Fibroblast of lung (primary cell): ENCODE measurements at regions not wholly inside any gene's neighbourhood (a gene's known extent, or its start where the extent isn't known, plus 50 kb on each side); places are given as distances from the start of the nearest gene placed in this dataset.

Experiments used
- DNase-seq, 2 donors: peaks; one replicate each; pipeline versions ENCODE4 v3.0.0 to v3.0.0-alpha.2; 2010; ENCODE audit warnings: low read depth in 2 of 2
- H2AFZ ChIP-seq: 2 replicates; pipeline ENCODE4 v1.5.1; 2012; ENCODE audit warnings: low read length, control low read depth, inconsistent platforms
- H3K27ac ChIP-seq: 2 replicates; pipeline ENCODE4 v1.5.1; 2011; ENCODE audit warnings: low read length, control low read depth; ENCODE audit not compliant: insufficient read depth
- H3K27me3 ChIP-seq: 2 replicates; pipeline ENCODE4 v1.5.1; 2011; ENCODE audit warnings: mild to moderate bottlenecking, low read length; ENCODE audit not compliant: control insufficient read depth, insufficient read depth
- H3K36me3 ChIP-seq: 2 replicates; pipeline ENCODE4 v1.5.1; 2011; ENCODE audit warnings: low read length; ENCODE audit not compliant: control insufficient read depth, insufficient read depth
- H3K4me1 ChIP-seq: 2 replicates; pipeline ENCODE4 v1.5.1; 2011; ENCODE audit warnings: low read length; ENCODE audit not compliant: control insufficient read depth, insufficient read depth; ENCODE audit errors: extremely low read depth
- H3K4me2 ChIP-seq: 2 replicates; pipeline ENCODE4 v1.5.1; 2011; ENCODE audit warnings: low read length, control low read depth; ENCODE audit not compliant: insufficient read depth; ENCODE audit errors: extremely low read depth
- H3K4me3 ChIP-seq, 4 experiments: fragments of 200-600 bp in 1 of 4; sonication (generic) in 1 of 4; replicated peaks in 1 of 4; 2 replicates each; pipeline ENCODE4 v1.5.1; 2011 to 2016; ENCODE audit warnings: low read length in 4 of 4, low read depth in 3 of 4, mild to moderate bottlenecking in 3 of 4, control low read depth in 2 of 4, inconsistent platforms in 1 of 4, mixed read lengths in 1 of 4; ENCODE audit not compliant: insufficient read depth in 1 of 4; ENCODE audit errors: control extremely low read depth in 1 of 4
- H3K79me2 ChIP-seq: 2 replicates; pipeline ENCODE4 v1.5.1; 2012; ENCODE audit warnings: mild to moderate bottlenecking, low read length, inconsistent platforms; ENCODE audit not compliant: control insufficient read depth, insufficient read depth
- H3K9ac ChIP-seq: 2 replicates; pipeline ENCODE4 v1.5.1; 2011; ENCODE audit warnings: mild to moderate bottlenecking, low read length, control low read depth; ENCODE audit not compliant: insufficient read depth
- H3K9me3 ChIP-seq: 2 replicates; pipeline ENCODE4 v1.5.1; 2012; ENCODE audit warnings: low read depth, low read length; ENCODE audit not compliant: control insufficient read depth, insufficient read depth
- H4K20me1 ChIP-seq: 2 replicates; pipeline ENCODE4 v1.5.1; 2011; ENCODE audit warnings: low read length; ENCODE audit not compliant: control insufficient read depth, insufficient read depth; ENCODE audit errors: extremely low read depth
- EZH2 ChIP-seq: IDR thresholded peaks from 2 replicates; pipeline ENCODE4 v1.5.1; 2012; ENCODE audit warnings: low read length, control low read depth, mild to moderate bottlenecking; ENCODE audit errors: missing control alignments
- TF ChIP-seq, protein P1 (sequence below), 2 donors: IDR thresholded peaks in 1 of 2; conservative IDR thresholded peaks in 1 of 2; 1 replicate in 1 of 2; 2 replicates in 1 of 2; pipeline ENCODE4 v1.5.1; 2011 to 2012; ENCODE audit warnings: low read length in 2 of 2, control low read depth in 1 of 2, inconsistent platforms in 1 of 2, low read depth in 1 of 2, mild to moderate bottlenecking in 1 of 2

DNA sequence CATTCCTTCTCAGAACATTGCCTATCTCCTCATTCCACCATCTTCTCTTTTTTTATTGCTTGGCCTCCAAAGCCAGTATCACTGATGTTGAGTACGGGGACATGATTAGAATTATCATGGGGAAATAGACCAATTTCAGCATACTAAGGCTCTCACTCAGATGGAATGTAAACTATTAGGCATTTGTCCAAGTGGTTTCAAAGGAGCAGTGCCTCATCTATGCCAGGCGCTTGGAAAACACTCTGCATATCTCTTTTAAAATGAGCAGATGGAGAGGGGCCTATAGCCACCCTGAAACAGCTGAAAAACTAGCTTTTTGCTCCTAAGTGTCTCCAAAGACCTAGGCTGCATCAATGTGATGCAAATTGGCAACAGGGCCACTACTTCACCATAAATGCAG is 150.8 kb upstream of the DIPK2B start:
- H4K20me1 ChIP-seq: no peaks in the 10 kb centered on the region
- peak; percentile 73 to 81 for DNase-seq
- H3K9me3 ChIP-seq: no peaks in the 10 kb centered on the region
- no peak overlapping the region for H2AFZ ChIP-seq
- no peaks in the 10 kb centered on the region for H3K36me3 ChIP-seq
- H3K27ac ChIP-seq: no peak overlapping the region
- no peak overlapping the region for H3K4me2 ChIP-seq
- H3K4me3 ChIP-seq: no peak overlapping the region
- no peaks in the 10 kb centered on the region for H3K79me2 ChIP-seq
- no peak overlapping the region for H3K9ac ChIP-seq
- H3K27me3 ChIP-seq: no peaks in the 10 kb centered on the region
- TF ChIP-seq, protein P1, sequence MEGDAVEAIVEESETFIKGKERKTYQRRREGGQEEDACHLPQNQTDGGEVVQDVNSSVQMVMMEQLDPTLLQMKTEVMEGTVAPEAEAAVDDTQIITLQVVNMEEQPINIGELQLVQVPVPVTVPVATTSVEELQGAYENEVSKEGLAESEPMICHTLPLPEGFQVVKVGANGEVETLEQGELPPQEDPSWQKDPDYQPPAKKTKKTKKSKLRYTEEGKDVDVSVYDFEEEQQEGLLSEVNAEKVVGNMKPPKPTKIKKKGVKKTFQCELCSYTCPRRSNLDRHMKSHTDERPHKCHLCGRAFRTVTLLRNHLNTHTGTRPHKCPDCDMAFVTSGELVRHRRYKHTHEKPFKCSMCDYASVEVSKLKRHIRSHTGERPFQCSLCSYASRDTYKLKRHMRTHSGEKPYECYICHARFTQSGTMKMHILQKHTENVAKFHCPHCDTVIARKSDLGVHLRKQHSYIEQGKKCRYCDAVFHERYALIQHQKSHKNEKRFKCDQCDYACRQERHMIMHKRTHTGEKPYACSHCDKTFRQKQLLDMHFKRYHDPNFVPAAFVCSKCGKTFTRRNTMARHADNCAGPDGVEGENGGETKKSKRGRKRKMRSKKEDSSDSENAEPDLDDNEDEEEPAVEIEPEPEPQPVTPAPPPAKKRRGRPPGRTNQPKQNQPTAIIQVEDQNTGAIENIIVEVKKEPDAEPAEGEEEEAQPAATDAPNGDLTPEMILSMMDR (conservative IDR thresholded peaks at IDR 0.05 in 1 of 2, IDR thresholded peaks at IDR 0.05 in 1 of 2; ENCODE audit: low read depth in 1 of 2, low read length in 2 of 2): no peak
- TF ChIP-seq EZH2: no peak
- peaks cover 7% of the 10 kb centered on the region for H3K4me1 ChIP-seq

DNA sequence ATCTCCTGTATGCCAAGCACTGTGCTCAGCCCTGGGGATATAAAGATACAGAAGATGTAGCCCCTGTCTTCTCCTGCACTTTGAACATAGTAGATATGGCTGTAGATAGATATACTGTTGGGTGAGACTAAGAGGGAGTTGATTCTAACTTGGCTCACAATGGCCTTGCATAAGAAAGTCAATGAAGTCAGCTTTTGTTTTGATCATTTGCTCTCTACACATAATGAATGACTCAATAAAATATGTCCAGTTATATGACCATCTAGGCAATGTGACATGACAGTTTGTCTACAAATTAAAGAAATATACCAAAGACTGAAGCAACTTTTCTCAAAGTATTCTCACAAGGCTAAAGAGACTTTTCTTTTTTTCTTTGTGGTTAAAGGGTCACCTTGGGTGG is 147.6 kb upstream of the DIPK2B start:
- Histone ChIP-seq H3K79me2 (no peaks in the 10 kb centered on the region), H3K9me3 (no peaks in the 10 kb centered on the region), H3K4me2 (no peak overlapping the region), H3K4me1 (peaks cover 8% of the 10 kb centered on the region), H3K27me3 (no peaks in the 10 kb centered on the region), H4K20me1 (no peaks in the 10 kb centered on the region), H3K9ac (no peak overlapping the region), H2AFZ (no peak overlapping the region), H3K27ac (peak overlapping the region; percentile 48), H3K4me3 (no peak overlapping the region), H3K36me3 (no peaks in the 10 kb centered on the region)
- peak in 1 of 2 donors; percentile 6 for DNase-seq
- TF ChIP-seq EZH2: no peak

DNA sequence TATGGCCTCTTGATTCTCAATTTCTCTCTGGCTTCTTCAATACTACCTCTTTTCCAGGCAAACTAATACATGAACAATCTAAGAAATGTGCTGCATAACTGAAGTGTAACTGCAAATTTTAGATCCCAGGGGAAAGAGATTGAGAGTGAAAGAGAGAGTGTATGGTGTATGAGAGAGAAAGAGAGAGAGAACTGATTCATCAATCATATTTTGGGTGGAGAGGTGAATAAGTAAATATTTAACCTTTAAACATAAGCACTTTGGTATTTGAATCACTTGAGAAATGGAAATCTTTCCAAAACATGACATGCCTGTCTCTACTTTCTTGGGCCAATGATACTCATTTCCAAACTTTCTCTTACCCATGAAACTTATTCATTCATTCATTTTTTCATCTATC is 147.2 kb upstream of the DIPK2B start:
- Histone ChIP-seq H3K4me1 (peaks cover 8% of the 10 kb centered on the region), H3K27ac (peak overlapping the region; percentile 48), H2AFZ (no peak overlapping the region), H3K36me3 (no peaks in the 10 kb centered on the region), H3K27me3 (no peaks in the 10 kb centered on the region), H3K4me3 (no peak overlapping the region), H3K79me2 (no peaks in the 10 kb centered on the region), H3K4me2 (no peak overlapping the region), H4K20me1 (no peaks in the 10 kb centered on the region), H3K9ac (no peak overlapping the region), H3K9me3 (no peaks in the 10 kb centered on the region)
- TF ChIP-seq EZH2: no peak
- peak in 1 of 2 donors; percentile 66 for DNase-seq

DNA sequence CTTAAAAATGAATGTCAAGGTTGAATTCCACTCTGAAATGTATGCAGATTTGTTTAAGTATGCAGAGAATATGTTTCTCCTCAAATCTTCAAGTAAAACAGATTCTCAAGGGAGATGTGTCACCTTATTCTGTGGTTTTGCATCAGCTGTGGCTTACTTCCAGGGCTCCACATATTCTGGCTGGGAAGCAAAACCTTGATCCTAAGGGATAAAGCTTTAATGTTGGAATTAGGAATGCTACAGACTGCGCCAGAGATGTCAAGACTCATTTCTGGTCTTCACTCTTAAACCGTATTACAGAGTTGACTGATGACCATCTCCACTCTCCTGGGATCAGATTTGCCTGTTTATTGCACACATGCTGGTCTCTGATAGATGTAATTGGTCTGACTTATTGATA is 143.9 kb upstream of the DIPK2B start:
- H4K20me1 ChIP-seq: no peaks in the 10 kb centered on the region
- H3K79me2 ChIP-seq: no peaks in the 10 kb centered on the region
- TF ChIP-seq EZH2: no peak
- TF ChIP-seq, protein P1 (conservative IDR thresholded peaks at IDR 0.05 in 1 of 2, IDR thresholded peaks at IDR 0.05 in 1 of 2; ENCODE audit: low read depth in 1 of 2, low read length in 2 of 2): no peak
- no peaks in the 10 kb centered on the region for H3K9me3 ChIP-seq
- peak; percentile 75 to 88 for DNase-seq
- H3K27ac ChIP-seq: peak overlapping the region; percentile 34
- H2AFZ ChIP-seq: no peak overlapping the region
- peak overlapping the region; percentile 35 for H3K4me2 ChIP-seq
- no peaks in the 10 kb centered on the region for H3K36me3 ChIP-seq
- H3K9ac ChIP-seq: no peak overlapping the region
- no peak overlapping the region for H3K4me3 ChIP-seq
- H3K27me3 ChIP-seq: no peaks in the 10 kb centered on the region
- peaks cover 6% of the 10 kb centered on the region for H3K4me1 ChIP-seq
